Testis (tissue), 2 donors: ENCODE measurements at regions not wholly inside any gene's neighbourhood (a gene's known extent, or its start where the extent isn't known, plus 50 kb on each side); places are given as distances from the start of the nearest gene placed in this dataset.
A peak's percentile ranks its signal among the peaks of the same experiment; 100 is the strongest.

ENCODE experiments used
- DNase-seq: peaks from one replicate; pipeline ENCODE4 v3.0.0-alpha.2; 2019
- H3K27ac ChIP-seq, 2 donors: fragments of 200-600 bp; sonication (generic); one replicate each; pipeline ENCODE4 v1.5.1; 2019
- H3K27me3 ChIP-seq: fragments of 200-600 bp; sonication (generic); one replicate; pipeline ENCODE4 v1.5.1; 2019
- H3K36me3 ChIP-seq: fragments of 200-600 bp; sonication (generic); one replicate; pipeline ENCODE4 v1.5.1; 2017; ENCODE audit warnings: low read depth; ENCODE audit errors: missing control alignments
- H3K4me1 ChIP-seq: fragments of 200-600 bp; sonication (generic); one replicate; pipeline ENCODE4 v1.5.1; 2019
- H3K4me3 ChIP-seq, 2 donors: fragments of 200-600 bp; sonication (generic); one replicate each; pipeline ENCODE4 v1.5.1; 2017 to 2019
- H3K9me3 ChIP-seq: fragments of 200-600 bp; sonication (generic); one replicate; pipeline ENCODE4 v1.5.1; 2017
- POLR2A ChIP-seq: fragments of 450-650 bp; IDR thresholded peaks from one replicate; pipeline ENCODE4 v1.6.1; 2017; ENCODE audit warnings: antibody characterized with exemption, mild to moderate bottlenecking, moderate library complexity
- WGBS, 2 donors: methylation state at CpG; one replicate each; pipeline ENCODE4 v1.1.5; 2018; 5-methylcytosine and 5-hydroxymethylcytosine counted together
- intact Hi-C: fragments of 100-400 bp; cut with DNase I; formaldehyde crosslinking; loops from one replicate; pipeline ENCODE4 v1.15.1; 2023; ENCODE audit warnings: low total_unique reads
- TF ChIP-seq, protein P1 (sequence below), 3 experiments: fragments of 450-650 bp in 2 of 3; fragments of 200-600 bp in 1 of 3; sonication (generic) in 1 of 3; IDR thresholded peaks; one replicate each; pipeline ENCODE4 v1.5.1; 2016 to 2019; ENCODE audit warnings: antibody characterized with exemption in 3 of 3, mild to moderate bottlenecking in 2 of 3, moderate library complexity in 1 of 3

DNA sequence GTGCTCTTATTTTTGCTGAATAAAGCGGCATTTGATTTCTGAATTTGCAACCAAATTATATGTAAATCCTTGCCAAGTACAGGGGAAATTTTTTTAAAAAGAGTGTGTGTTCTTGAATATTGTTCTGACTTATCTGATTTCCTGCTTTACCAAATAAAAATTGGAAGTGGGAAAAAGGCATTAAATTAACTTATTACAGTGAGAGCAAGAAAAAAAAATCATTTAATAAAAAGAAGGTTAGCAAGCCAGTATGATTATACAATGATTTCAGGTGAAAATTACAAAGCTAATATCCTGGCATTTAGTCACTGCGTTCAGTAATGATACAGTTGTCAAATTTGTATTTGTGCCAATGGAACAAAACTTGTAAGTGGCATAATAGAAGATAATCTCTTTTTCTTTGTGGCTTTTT lies 82.1 kb upstream of the PPARA start:
- H3K4me3 ChIP-seq, result no peak overlapping the region

DNA sequence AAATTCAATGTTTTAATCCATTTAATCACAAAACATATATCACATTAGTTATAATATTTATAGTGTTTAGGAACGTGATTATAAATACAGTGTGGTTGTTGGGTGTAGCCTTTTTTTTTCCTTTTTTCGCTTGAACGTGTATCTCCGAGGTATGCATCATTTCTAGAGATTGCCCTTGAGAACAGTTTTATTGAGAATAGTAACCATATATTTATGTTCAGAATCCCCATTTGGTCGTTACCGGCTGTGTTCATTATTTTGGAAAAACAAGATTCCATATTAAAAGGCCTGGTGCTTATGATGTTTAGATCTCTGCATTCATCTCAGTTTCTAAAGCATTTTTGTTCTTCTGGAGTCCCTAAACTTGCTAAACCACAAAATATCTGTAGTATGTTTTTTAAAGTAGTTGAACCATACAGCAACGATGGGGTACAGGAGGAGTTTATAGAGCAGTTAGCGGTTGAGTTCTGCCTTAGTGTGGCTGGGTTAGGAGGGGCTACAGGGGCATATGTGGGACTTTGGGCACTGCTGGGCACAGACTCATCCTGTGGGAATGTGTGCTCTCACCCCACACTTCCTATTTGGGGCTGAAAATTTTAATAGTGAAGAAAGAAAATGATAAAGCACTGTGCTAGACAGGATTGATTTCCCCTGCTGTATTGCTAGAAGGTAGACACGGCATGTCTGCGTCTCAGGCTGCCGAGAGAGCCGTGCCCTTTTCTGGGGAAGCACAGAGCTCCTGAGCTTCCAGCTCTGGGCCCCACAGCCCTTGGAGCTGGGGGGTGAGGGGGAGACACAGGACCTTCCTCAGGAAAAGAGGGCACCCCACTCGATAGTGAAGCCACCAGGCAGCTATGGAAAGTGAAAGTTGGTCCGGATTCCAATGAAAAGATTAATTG lies 81.5 kb upstream of the PPARA start:
- intact Hi-C loops, result no loop called here
- WGBS, 2 donors, result 10 to 14% methylated on average over 14 of the region's 14 CpGs
- TF ChIP-seq, protein P1, sequence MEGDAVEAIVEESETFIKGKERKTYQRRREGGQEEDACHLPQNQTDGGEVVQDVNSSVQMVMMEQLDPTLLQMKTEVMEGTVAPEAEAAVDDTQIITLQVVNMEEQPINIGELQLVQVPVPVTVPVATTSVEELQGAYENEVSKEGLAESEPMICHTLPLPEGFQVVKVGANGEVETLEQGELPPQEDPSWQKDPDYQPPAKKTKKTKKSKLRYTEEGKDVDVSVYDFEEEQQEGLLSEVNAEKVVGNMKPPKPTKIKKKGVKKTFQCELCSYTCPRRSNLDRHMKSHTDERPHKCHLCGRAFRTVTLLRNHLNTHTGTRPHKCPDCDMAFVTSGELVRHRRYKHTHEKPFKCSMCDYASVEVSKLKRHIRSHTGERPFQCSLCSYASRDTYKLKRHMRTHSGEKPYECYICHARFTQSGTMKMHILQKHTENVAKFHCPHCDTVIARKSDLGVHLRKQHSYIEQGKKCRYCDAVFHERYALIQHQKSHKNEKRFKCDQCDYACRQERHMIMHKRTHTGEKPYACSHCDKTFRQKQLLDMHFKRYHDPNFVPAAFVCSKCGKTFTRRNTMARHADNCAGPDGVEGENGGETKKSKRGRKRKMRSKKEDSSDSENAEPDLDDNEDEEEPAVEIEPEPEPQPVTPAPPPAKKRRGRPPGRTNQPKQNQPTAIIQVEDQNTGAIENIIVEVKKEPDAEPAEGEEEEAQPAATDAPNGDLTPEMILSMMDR (IDR thresholded peaks at IDR 0.05), result no peak
- TF ChIP-seq POLR2A, result no peak
- peak; percentile 22 for DNase-seq
- Histone ChIP-seq H3K27me3 (no peaks in the 10 kb centered on the region), H3K9me3 (no peaks in the 10 kb centered on the region), H3K36me3 (no peaks in the 10 kb centered on the region), H3K4me3 (peak overlapping the region; percentile 77 to 96), H3K27ac (peak overlapping the region; percentile 94 to 100), H3K4me1 (peaks cover 28% of the 10 kb centered on the region)

More for the DNA sequence above, 82.1 kb upstream of the PPARA start:
- DNase-seq, result no peak
- Histone ChIP-seq H3K9me3 (no peaks in the 10 kb centered on the region), H3K36me3 (no peaks in the 10 kb centered on the region), H3K27me3 (no peaks in the 10 kb centered on the region), H3K27ac (peak overlapping the region; percentile 94 to 100), H3K4me1 (peaks cover 35% of the 10 kb centered on the region)
- intact Hi-C loops, result no loop called here
- WGBS, 2 donors, result 52 to 53% methylated on average over 2 of the region's 2 CpGs
- TF ChIP-seq, protein P1 (IDR thresholded peaks at IDR 0.05), result no peak
- TF ChIP-seq POLR2A, result no peak

DNA sequence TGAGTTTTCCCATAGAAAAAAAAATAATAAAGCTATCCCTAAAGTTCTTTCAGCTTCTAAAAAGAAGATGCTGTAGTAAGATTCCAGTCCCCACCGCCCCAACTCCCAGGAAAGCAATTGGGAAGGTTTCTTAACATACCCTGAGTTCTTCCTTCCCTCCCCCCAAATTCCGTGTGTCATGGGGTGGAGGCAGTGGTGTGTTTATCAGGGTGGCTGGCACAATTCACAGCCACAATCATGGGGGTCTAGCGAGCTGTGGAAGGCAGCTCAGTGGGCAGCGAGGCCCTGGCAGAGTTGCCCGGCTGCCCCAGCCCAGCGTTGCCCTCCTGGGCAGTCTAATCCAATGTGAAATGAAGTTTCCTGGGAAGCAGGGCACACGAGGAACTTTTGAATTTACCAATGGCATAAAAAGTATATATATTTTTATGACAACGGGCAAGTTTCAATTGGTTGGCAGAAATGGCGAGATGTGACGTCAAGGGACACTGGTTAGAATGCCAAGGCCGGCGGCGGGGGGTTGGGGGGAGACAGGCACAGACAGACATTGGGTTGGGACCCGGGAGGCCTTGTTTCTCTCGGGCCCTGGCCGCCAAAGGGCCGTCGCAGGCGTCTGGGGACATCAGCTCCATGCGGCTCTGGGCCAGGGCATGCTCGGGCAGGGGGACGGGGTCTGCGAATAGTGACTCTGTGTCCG lies 80.7 kb upstream of the PPARA start:
- H3K27me3 ChIP-seq, result no peaks in the 10 kb centered on the region
- peak; percentile 27 for TF ChIP-seq POLR2A
- TF ChIP-seq, protein P1 (IDR thresholded peaks at IDR 0.05), result no peak
- DNase-seq, result peak; percentile 92
- H3K36me3 ChIP-seq, result no peaks in the 10 kb centered on the region
- 1% methylated on average over 14 to 24 of the region's 24 CpGs for WGBS, 2 donors
- H3K27ac ChIP-seq, result peak overlapping the region; percentile 94 to 100
- H3K4me3 ChIP-seq, result peak overlapping the region; percentile 77 to 96
- no peaks in the 10 kb centered on the region for H3K9me3 ChIP-seq
- peaks cover 20% of the 10 kb centered on the region for H3K4me1 ChIP-seq
- intact Hi-C loops, result no loop called here

DNA sequence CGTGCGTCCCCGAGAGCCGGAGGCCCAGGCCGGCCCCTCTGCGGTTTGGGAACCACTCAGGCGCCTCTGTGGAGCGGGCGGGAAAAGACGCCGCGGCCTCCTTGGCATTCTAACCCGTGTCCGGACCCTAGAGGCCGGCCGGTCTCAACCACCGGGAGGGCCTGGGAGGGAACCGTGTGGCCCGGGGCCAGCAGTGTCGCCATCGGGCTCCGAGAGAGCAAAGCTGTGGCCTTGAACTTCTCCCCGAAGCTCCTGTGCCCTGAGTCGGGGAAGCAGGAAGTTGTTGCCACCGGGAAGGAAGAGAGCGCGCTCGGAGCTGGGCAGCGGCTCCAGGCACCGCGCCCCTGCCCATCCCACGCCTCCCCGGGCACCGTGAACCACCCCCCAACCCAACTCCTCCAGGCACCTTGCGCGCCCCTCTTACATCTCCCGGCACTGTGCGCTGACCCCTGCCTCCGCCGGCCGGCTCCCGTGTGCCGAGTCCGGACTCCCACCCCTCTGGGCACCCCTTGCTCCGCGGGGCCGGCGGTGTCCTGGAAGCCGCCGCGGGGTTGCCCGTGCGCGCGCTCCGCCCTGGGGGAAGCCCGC lies 80.0 kb upstream of the PPARA start:
- H3K9me3 ChIP-seq, result no peaks in the 10 kb centered on the region
- DNase-seq, result peak; percentile 79
- intact Hi-C loops, result no loop called here

More for the DNA sequence above, 80.0 kb upstream of the PPARA start:
- peak overlapping the region; percentile 94 to 100 for H3K27ac ChIP-seq
- TF ChIP-seq, protein P1 (IDR thresholded peaks at IDR 0.05), result no peak
- TF ChIP-seq POLR2A, result no peak
- no peaks in the 10 kb centered on the region for H3K36me3 ChIP-seq
- peaks cover 20% of the 10 kb centered on the region for H3K4me1 ChIP-seq
- H3K27me3 ChIP-seq, result no peaks in the 10 kb centered on the region
- peak overlapping the region; percentile 77 to 96 for H3K4me3 ChIP-seq
- WGBS, 2 donors, result 1% methylated on average over 14 to 55 of the region's 57 CpGs
